Liver (tissue), 8 donors: ENCODE measurements at regions not wholly inside any gene's neighbourhood (a gene's known extent, or its start where the extent isn't known, plus 50 kb on each side); places are given as distances from the start of the nearest gene placed in this dataset.
"Not testable (repeated sequence)": the region's sequence is repeated elsewhere in the genome, so short reads cannot be mapped to it uniquely, and the experiment has no call there.

Experiments
- DNase-seq: peaks from one replicate; pipeline ENCODE4 v3.0.0-alpha.2; 2017; ENCODE audit warnings: low spot score
- H3K27ac ChIP-seq, 2 donors: one replicate each; pipeline ENCODE4 v1.7.0; 2013; ENCODE audit warnings: inconsistent platforms in 2 of 2, low read length in 2 of 2, control low read depth in 1 of 2, low read depth in 1 of 2, mild to moderate bottlenecking in 1 of 2
- H3K27me3 ChIP-seq, 4 donors: one replicate each; pipeline versions ENCODE4 v1.6.1 to v1.7.0; 2013; ENCODE audit warnings: low read length in 3 of 4, inconsistent platforms in 1 of 4, mild to moderate bottlenecking in 1 of 4, moderate library complexity in 1 of 4; ENCODE audit not compliant: control insufficient read depth in 4 of 4, insufficient read depth in 4 of 4
- H3K36me3 ChIP-seq, 4 donors: one replicate each; pipeline versions ENCODE4 v1.6.1 to v1.7.0; 2013; ENCODE audit warnings: low read length in 3 of 4, mild to moderate bottlenecking in 3 of 4, low read depth in 1 of 4, moderate library complexity in 1 of 4; ENCODE audit not compliant: control insufficient read depth in 4 of 4, insufficient read depth in 3 of 4
- H3K4me1 ChIP-seq, 4 donors: one replicate each; pipeline versions ENCODE4 v1.6.1 to v1.7.0; 2013; ENCODE audit warnings: low read length in 3 of 4, mild to moderate bottlenecking in 3 of 4, moderate library complexity in 1 of 4; ENCODE audit not compliant: control insufficient read depth in 4 of 4, insufficient read depth in 4 of 4
- H3K4me3 ChIP-seq, 3 donors: one replicate each; pipeline versions ENCODE4 v1.6.1 to v1.7.0; 2013; ENCODE audit warnings: low read length in 3 of 3, control low read depth in 1 of 3, low read depth in 1 of 3, mild to moderate bottlenecking in 1 of 3
- H3K9ac ChIP-seq, 2 donors: one replicate each; pipeline ENCODE4 v1.7.0; 2013; ENCODE audit warnings: low read length in 2 of 2, mild to moderate bottlenecking in 2 of 2, moderate library complexity in 2 of 2, control low read depth in 1 of 2, low read depth in 1 of 2
- H3K9me3 ChIP-seq, 4 donors: one replicate each; pipeline versions ENCODE4 v1.6.1 to v1.7.0; 2013; ENCODE audit warnings: low read length in 3 of 4; ENCODE audit not compliant: control insufficient read depth in 4 of 4
- CTCF ChIP-seq: fragments of 150-350 bp; IDR thresholded peaks from 2 replicates; pipeline ENCODE4 v1.5.1; 2017; ENCODE audit warnings: improper control_type of control experiment, low read depth, low read length; ENCODE audit not compliant: missing input control
- EGR1 ChIP-seq, 2 donors: IDR thresholded peaks; 2 replicates each; pipeline ENCODE4 v1.6.1; 2016 to 2018; ENCODE audit warnings: antibody characterized with exemption in 2 of 2, low read depth in 2 of 2
- FOXA1 ChIP-seq: IDR thresholded peaks from 2 replicates; pipeline ENCODE4 v1.6.1; 2016; ENCODE audit warnings: antibody characterized with exemption
- FOXA2 ChIP-seq: IDR thresholded peaks from 2 replicates; pipeline ENCODE4 v1.6.1; 2016; ENCODE audit warnings: antibody characterized with exemption
- GABPA ChIP-seq, 2 donors: IDR thresholded peaks in 1 of 2; conservative IDR thresholded peaks in 1 of 2; 2 replicates each; pipeline ENCODE4 v1.6.1; 2016; ENCODE audit warnings: antibody characterized with exemption in 2 of 2, mild to moderate bottlenecking in 1 of 2, moderate library complexity in 1 of 2
- HNF4A ChIP-seq, 2 donors: conservative IDR thresholded peaks; 2 replicates each; pipeline ENCODE4 v1.6.1; 2016; ENCODE audit warnings: antibody characterized with exemption in 2 of 2, mild to moderate bottlenecking in 2 of 2
- HNF4G ChIP-seq: IDR thresholded peaks from 2 replicates; pipeline ENCODE4 v1.6.1; 2016; ENCODE audit warnings: antibody characterized with exemption
- JUND ChIP-seq, 2 donors: IDR thresholded peaks; 2 replicates each; pipeline ENCODE4 v1.6.1; 2016; ENCODE audit warnings: antibody characterized with exemption in 2 of 2
- NR2F2 ChIP-seq: IDR thresholded peaks from 2 replicates; pipeline ENCODE4 v1.6.1; 2016; ENCODE audit warnings: antibody characterized with exemption
- RAD21 ChIP-seq, 2 donors: IDR thresholded peaks; 2 replicates each; pipeline ENCODE4 v1.6.1; 2016; ENCODE audit warnings: antibody characterized with exemption in 2 of 2, mild to moderate bottlenecking in 2 of 2
- RXRA ChIP-seq, 2 donors: IDR thresholded peaks; 2 replicates each; pipeline ENCODE4 v1.6.1; 2017 to 2018; ENCODE audit warnings: antibody characterized with exemption in 2 of 2, mild to moderate bottlenecking in 1 of 2
- SP1 ChIP-seq: IDR thresholded peaks from 2 replicates; pipeline ENCODE4 v1.6.1; 2018; ENCODE audit warnings: antibody characterized with exemption, mild to moderate bottlenecking
- TAF1 ChIP-seq: conservative IDR thresholded peaks from 2 replicates; pipeline ENCODE4 v1.6.1; 2016; ENCODE audit warnings: antibody characterized with exemption, mild to moderate bottlenecking
- YY1 ChIP-seq: IDR thresholded peaks from 2 replicates; pipeline ENCODE4 v1.6.1; 2016; ENCODE audit warnings: antibody characterized with exemption, mild to moderate bottlenecking
- ZBTB33 ChIP-seq: IDR thresholded peaks from 2 replicates; pipeline ENCODE4 v1.6.1; 2016; ENCODE audit warnings: antibody characterized with exemption
- WGBS: extraction: QIAGEN DNeasy Blood & Tissue Kit; methylation state at CpG from one replicate; pipeline ENCODE4 v1.1.7; 2013; 5-methylcytosine and 5-hydroxymethylcytosine counted together
- TF ChIP-seq, protein P1 (sequence below): IDR thresholded peaks from 2 replicates; pipeline ENCODE4 v1.6.1; 2016; ENCODE audit warnings: antibody characterized with exemption
- TF ChIP-seq, protein P2 (sequence below): IDR thresholded peaks from 2 replicates; pipeline ENCODE4 v1.6.1; 2016; ENCODE audit warnings: antibody characterized with exemption
- TF ChIP-seq, protein P3 (sequence below): IDR thresholded peaks from 2 replicates; pipeline ENCODE4 v1.6.1; 2016; ENCODE audit warnings: antibody characterized with exemption, mild to moderate bottlenecking
- donor health status: healthy.
- donor health status: healthy.
- donor health status: healthy.
- donor health status: healthy.
- donor health status: healthy.

GRCh38 chr4:116099596-116099995 is 985.8 kb downstream of the TRAM1L1 start:
- peaks cover 3 to 7% (median 4%) of the 10 kb centered on the region in 4 donors for H3K9me3 ChIP-seq
- H3K27me3 ChIP-seq, result no peaks in the 10 kb centered on the region
- H3K27ac ChIP-seq, result no peak overlapping the region
- no peak overlapping the region for H3K4me3 ChIP-seq
- TF ChIP-seq EGR1 (IDR thresholded peaks at IDR 0.05; ENCODE audit: low read depth in 2 of 2) (no peak), RXRA (IDR thresholded peaks at IDR 0.05) (no peak), RAD21 (IDR thresholded peaks at IDR 0.05) (no peak)
- H3K36me3 ChIP-seq, result no peaks in the 10 kb centered on the region
- H3K4me1 ChIP-seq, result no peaks in the 10 kb centered on the region
- DNase-seq, result no peak
- no peak overlapping the region for H3K9ac ChIP-seq

GRCh38 chr4:116097353-116097752 is 983.9 kb upstream of the NDST4 start:
- not testable (repeated sequence) for H3K36me3 ChIP-seq, H3K4me3 ChIP-seq, H3K9ac ChIP-seq, H3K27ac ChIP-seq, H3K27me3 ChIP-seq, H3K4me1 ChIP-seq, DNase-seq, H3K9me3 ChIP-seq
- 90% methylated on average over 3 of the region's 3 CpGs for WGBS

- no peaks in the 10 kb centered on the region for H3K27me3 ChIP-seq
- H3K9me3 ChIP-seq, result peaks cover under 1 to 7% (median 3%) of the 10 kb centered on the region in 4 donors
- no peak for DNase-seq
- no peak overlapping the region for H3K27ac ChIP-seq
- no peaks in the 10 kb centered on the region for H3K36me3 ChIP-seq
- H3K9ac ChIP-seq, result no peak overlapping the region
- no peaks in the 10 kb centered on the region for H3K4me1 ChIP-seq
- no peak overlapping the region for H3K4me3 ChIP-seq
- 62% methylated on average over 3 of the region's 3 CpGs for WGBS
- TF ChIP-seq HNF4A (conservative IDR thresholded peaks at IDR 0.05) (no peak), FOXA2 (no peak), ZBTB33 (no peak), YY1 (no peak), RXRA (IDR thresholded peaks at IDR 0.05) (no peak), TAF1 (no peak), SP1 (no peak), JUND (IDR thresholded peaks at IDR 0.05) (no peak), EGR1 (IDR thresholded peaks at IDR 0.05; ENCODE audit: low read depth in 2 of 2) (no peak), NR2F2 (no peak), RAD21 (IDR thresholded peaks at IDR 0.05) (no peak), HNF4G (no peak), GABPA (IDR thresholded peaks at IDR 0.05 in 1 of 2, conservative IDR thresholded peaks at IDR 0.05 in 1 of 2) (no peak), CTCF (no peak), FOXA1 (no peak)
- TF ChIP-seq, protein P1, sequence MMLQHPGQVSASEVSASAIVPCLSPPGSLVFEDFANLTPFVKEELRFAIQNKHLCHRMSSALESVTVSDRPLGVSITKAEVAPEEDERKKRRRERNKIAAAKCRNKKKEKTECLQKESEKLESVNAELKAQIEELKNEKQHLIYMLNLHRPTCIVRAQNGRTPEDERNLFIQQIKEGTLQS, result no peak
- TF ChIP-seq, protein P2, sequence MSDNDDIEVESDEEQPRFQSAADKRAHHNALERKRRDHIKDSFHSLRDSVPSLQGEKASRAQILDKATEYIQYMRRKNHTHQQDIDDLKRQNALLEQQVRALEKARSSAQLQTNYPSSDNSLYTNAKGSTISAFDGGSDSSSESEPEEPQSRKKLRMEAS, result no peak
- TF ChIP-seq, protein P3, sequence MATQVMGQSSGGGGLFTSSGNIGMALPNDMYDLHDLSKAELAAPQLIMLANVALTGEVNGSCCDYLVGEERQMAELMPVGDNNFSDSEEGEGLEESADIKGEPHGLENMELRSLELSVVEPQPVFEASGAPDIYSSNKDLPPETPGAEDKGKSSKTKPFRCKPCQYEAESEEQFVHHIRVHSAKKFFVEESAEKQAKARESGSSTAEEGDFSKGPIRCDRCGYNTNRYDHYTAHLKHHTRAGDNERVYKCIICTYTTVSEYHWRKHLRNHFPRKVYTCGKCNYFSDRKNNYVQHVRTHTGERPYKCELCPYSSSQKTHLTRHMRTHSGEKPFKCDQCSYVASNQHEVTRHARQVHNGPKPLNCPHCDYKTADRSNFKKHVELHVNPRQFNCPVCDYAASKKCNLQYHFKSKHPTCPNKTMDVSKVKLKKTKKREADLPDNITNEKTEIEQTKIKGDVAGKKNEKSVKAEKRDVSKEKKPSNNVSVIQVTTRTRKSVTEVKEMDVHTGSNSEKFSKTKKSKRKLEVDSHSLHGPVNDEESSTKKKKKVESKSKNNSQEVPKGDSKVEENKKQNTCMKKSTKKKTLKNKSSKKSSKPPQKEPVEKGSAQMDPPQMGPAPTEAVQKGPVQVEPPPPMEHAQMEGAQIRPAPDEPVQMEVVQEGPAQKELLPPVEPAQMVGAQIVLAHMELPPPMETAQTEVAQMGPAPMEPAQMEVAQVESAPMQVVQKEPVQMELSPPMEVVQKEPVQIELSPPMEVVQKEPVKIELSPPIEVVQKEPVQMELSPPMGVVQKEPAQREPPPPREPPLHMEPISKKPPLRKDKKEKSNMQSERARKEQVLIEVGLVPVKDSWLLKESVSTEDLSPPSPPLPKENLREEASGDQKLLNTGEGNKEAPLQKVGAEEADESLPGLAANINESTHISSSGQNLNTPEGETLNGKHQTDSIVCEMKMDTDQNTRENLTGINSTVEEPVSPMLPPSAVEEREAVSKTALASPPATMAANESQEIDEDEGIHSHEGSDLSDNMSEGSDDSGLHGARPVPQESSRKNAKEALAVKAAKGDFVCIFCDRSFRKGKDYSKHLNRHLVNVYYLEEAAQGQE, result no peak
These were observed 979.5 kb upstream of the NDST4 start for GRCh38 chr4:116092961-116093360.
